Effector CD8-positive, alpha-beta T cell (primary cell): ENCODE measurements at regions not wholly inside any gene's neighbourhood (a gene's known extent, or its start where the extent isn't known, plus 50 kb on each side); places are given as distances from the start of the nearest gene placed in this dataset.
"Not testable (repeated sequence)": the region's sequence is repeated elsewhere in the genome, so short reads cannot be mapped to it uniquely, and the experiment has no call there.

Experiments used
- DNase-seq: peaks from one replicate; lab custom pipeline; 2025; lab: John Stamatoyannopoulos, UW

- DNase-seq: no peak
Observed at GRCh38 chr12:90695415-90695814, 259.6 kb downstream of the CCER1 start.

- no peak for DNase-seq
Observed at GRCh38 chr12:90690120-90690519, 264.9 kb downstream of the CCER1 start.

GRCh38 chr12:90687682-90688081 lies 267.3 kb downstream of the CCER1 start:
- not testable (repeated sequence) for DNase-seq

- DNase-seq: no peak
Observed at GRCh38 chr12:90683871-90684270, 271.1 kb downstream of the CCER1 start.

GRCh38 chr12:90682398-90682797 lies 272.6 kb downstream of the CCER1 start:
- DNase-seq: no peak

GRCh38 chr12:90679674-90680073 lies 275.3 kb downstream of the CCER1 start:
- DNase-seq: no peak

- no peak for DNase-seq
Observed at GRCh38 chr12:90677552-90677951, 277.4 kb downstream of the CCER1 start.

- DNase-seq: no peak
Observed at GRCh38 chr12:90677055-90677454, 277.9 kb downstream of the CCER1 start.

- no peak for DNase-seq
Observed at GRCh38 chr12:90675106-90675505, 279.9 kb downstream of the CCER1 start.

GRCh38 chr12:90672081-90672480 lies 282.9 kb downstream of the CCER1 start:
- no peak for DNase-seq

- not testable (repeated sequence) for DNase-seq
Observed at GRCh38 chr12:90663949-90664348, 291.0 kb downstream of the CCER1 start.

- DNase-seq: no peak
Observed at GRCh38 chr12:90659060-90659459, 295.9 kb downstream of the CCER1 start.

GRCh38 chr12:90653040-90653439 lies 301.9 kb downstream of the CCER1 start:
- no peak for DNase-seq

GRCh38 chr12:90652280-90652679 lies 302.7 kb downstream of the CCER1 start:
- no peak for DNase-seq

GRCh38 chr12:90645181-90645580 lies 309.8 kb downstream of the CCER1 start:
- DNase-seq: no peak

- no peak for DNase-seq
Observed at GRCh38 chr12:90631591-90632212, 323.3 kb downstream of the CCER1 start.

GRCh38 chr12:90630006-90630405 lies 325.0 kb downstream of the CCER1 start:
- no peak for DNase-seq

- no peak for DNase-seq
Observed at GRCh38 chr12:90628213-90628612, 326.8 kb downstream of the CCER1 start.

GRCh38 chr12:90627180-90627896 lies 327.6 kb downstream of the CCER1 start:
- no peak for DNase-seq

- no peak for DNase-seq
Observed at GRCh38 chr12:90622431-90622830, 332.5 kb downstream of the CCER1 start.

- no peak for DNase-seq
Observed at GRCh38 chr12:90621927-90622326, 333.0 kb downstream of the CCER1 start.

GRCh38 chr12:90619943-90620342 lies 335.0 kb downstream of the CCER1 start:
- DNase-seq: no peak

GRCh38 chr12:90618586-90618985 lies 336.4 kb downstream of the CCER1 start:
- DNase-seq: no peak

- DNase-seq: no peak
Observed at GRCh38 chr12:90611891-90612290, 343.1 kb downstream of the CCER1 start.
